ENCODE measurements at regions not wholly inside any gene's neighbourhood (a gene's known extent, or its start where the extent isn't known, plus 50 kb on each side); places are given as distances from the start of the nearest gene placed in this dataset.

DNA sequence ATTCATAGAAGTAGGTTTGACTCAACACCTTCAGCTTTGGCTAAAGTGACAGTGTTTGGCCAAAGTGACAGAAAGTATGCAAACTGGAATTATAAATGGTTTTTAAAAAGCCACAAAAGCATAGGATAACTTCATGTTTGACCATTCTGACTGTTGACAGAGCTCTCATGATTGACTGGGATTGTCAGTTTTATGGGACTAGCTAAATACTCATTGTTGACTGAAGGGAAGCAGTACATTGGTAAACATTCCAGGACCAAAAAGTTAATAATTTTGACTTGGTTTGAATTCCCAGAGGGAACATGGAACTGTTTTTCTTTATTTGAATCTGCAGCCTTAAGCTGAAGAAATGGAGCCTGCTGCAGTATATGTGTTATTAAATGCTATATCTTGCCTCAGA lies 84.6 kb upstream of the STEAP4 start:
- TF ChIP-seq, protein P1, sequence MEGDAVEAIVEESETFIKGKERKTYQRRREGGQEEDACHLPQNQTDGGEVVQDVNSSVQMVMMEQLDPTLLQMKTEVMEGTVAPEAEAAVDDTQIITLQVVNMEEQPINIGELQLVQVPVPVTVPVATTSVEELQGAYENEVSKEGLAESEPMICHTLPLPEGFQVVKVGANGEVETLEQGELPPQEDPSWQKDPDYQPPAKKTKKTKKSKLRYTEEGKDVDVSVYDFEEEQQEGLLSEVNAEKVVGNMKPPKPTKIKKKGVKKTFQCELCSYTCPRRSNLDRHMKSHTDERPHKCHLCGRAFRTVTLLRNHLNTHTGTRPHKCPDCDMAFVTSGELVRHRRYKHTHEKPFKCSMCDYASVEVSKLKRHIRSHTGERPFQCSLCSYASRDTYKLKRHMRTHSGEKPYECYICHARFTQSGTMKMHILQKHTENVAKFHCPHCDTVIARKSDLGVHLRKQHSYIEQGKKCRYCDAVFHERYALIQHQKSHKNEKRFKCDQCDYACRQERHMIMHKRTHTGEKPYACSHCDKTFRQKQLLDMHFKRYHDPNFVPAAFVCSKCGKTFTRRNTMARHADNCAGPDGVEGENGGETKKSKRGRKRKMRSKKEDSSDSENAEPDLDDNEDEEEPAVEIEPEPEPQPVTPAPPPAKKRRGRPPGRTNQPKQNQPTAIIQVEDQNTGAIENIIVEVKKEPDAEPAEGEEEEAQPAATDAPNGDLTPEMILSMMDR (conservative IDR thresholded peaks at IDR 0.05; ENCODE audit: low read length), result no peak
- TF ChIP-seq EZH2phosphoT487 (IDR thresholded peaks at IDR 0.05; ENCODE audit: borderline replicate concordance, low read depth, low read length), result no peak

Measured in OCI-LY7 (cell line).